Parathyroid adenoma (tissue), 2 donors: ENCODE measurements at regions not wholly inside any gene's neighbourhood (a gene's known extent, or its start where the extent isn't known, plus 50 kb on each side); places are given as distances from the start of the nearest gene placed in this dataset.

ENCODE experiments used
- H2AFZ ChIP-seq: fragments of 300-600 bp; sonication (generic); one replicate; pipeline ENCODE4 v1.7.0; 2017; ENCODE audit warnings: antibody characterized with exemption, mild to moderate bottlenecking
- H3K27ac ChIP-seq: fragments of 300-600 bp; sonication (generic); one replicate; pipeline ENCODE4 v1.7.0; 2017
- H3K27me3 ChIP-seq: fragments of 300-600 bp; sonication (generic); one replicate; pipeline ENCODE4 v1.7.0; 2017; ENCODE audit warnings: low read length; ENCODE audit not compliant: control insufficient read depth, insufficient read depth
- H3K36me3 ChIP-seq: fragments of 300-600 bp; sonication (generic); one replicate; pipeline ENCODE4 v1.7.0; 2017; ENCODE audit warnings: low read length; ENCODE audit not compliant: control insufficient read depth, insufficient read depth
- H3K4me1 ChIP-seq: fragments of 300-600 bp; sonication (generic); one replicate; pipeline ENCODE4 v1.7.0; 2017; ENCODE audit warnings: control low read depth
- H3K4me2 ChIP-seq: fragments of 300-600 bp; sonication (generic); one replicate; pipeline ENCODE4 v1.7.0; 2017; ENCODE audit warnings: low read length
- H3K4me3 ChIP-seq: fragments of 300-600 bp; sonication (generic); one replicate; pipeline ENCODE4 v1.7.0; 2017; ENCODE audit warnings: low read depth, low read length
- H3K79me2 ChIP-seq: fragments of 300-600 bp; sonication (generic); one replicate; pipeline ENCODE4 v1.7.0; 2017; ENCODE audit warnings: control low read depth
- H3K9ac ChIP-seq: fragments of 300-600 bp; sonication (generic); one replicate; pipeline ENCODE4 v1.7.0; 2017; ENCODE audit warnings: mild to moderate bottlenecking
- H3K9me3 ChIP-seq: fragments of 300-600 bp; sonication (generic); one replicate; pipeline ENCODE4 v1.7.0; 2017; ENCODE audit warnings: low read length; ENCODE audit not compliant: control insufficient read depth
- TF ChIP-seq, protein P1 (sequence below): fragments of 300-600 bp; sonication (generic); IDR thresholded peaks from one replicate; pipeline ENCODE4 v1.7.0; 2017; ENCODE audit warnings: antibody characterized with exemption, mild to moderate bottlenecking
- donor health status: primary hyperparathyroidism.

DNA sequence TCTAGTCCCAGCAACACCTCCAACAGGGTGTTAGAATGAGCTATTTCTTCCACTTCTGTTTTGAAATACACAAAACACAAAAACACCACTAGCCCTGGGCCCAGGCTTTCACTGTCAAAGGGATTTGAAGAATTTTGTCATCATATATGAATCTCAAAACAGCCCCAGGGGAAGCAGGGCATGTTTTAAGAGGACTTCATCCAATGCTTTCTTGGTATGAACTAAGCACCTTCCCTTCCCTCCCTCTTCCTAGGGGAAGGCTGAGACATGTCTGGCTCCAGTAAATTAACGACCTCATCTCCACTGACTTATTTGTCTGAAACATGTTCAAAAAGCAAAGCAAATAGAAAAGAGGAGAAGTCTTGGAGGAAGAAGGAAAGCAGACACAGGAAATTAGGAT, 75.7 kb upstream of the INCENP start:
- H3K4me3 ChIP-seq, result no peak overlapping the region
- no peak overlapping the region for H2AFZ ChIP-seq
- TF ChIP-seq, protein P1, sequence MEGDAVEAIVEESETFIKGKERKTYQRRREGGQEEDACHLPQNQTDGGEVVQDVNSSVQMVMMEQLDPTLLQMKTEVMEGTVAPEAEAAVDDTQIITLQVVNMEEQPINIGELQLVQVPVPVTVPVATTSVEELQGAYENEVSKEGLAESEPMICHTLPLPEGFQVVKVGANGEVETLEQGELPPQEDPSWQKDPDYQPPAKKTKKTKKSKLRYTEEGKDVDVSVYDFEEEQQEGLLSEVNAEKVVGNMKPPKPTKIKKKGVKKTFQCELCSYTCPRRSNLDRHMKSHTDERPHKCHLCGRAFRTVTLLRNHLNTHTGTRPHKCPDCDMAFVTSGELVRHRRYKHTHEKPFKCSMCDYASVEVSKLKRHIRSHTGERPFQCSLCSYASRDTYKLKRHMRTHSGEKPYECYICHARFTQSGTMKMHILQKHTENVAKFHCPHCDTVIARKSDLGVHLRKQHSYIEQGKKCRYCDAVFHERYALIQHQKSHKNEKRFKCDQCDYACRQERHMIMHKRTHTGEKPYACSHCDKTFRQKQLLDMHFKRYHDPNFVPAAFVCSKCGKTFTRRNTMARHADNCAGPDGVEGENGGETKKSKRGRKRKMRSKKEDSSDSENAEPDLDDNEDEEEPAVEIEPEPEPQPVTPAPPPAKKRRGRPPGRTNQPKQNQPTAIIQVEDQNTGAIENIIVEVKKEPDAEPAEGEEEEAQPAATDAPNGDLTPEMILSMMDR, result no peak
- no peaks in the 10 kb centered on the region for H3K27me3 ChIP-seq
- H3K9me3 ChIP-seq, result no peaks in the 10 kb centered on the region
- H3K36me3 ChIP-seq, result no peaks in the 10 kb centered on the region
- H3K9ac ChIP-seq, result no peak overlapping the region
- H3K27ac ChIP-seq, result no peak overlapping the region
- H3K4me1 ChIP-seq, result peaks cover 4% of the 10 kb centered on the region
- no peak overlapping the region for H3K4me2 ChIP-seq
- no peaks in the 10 kb centered on the region for H3K79me2 ChIP-seq

DNA sequence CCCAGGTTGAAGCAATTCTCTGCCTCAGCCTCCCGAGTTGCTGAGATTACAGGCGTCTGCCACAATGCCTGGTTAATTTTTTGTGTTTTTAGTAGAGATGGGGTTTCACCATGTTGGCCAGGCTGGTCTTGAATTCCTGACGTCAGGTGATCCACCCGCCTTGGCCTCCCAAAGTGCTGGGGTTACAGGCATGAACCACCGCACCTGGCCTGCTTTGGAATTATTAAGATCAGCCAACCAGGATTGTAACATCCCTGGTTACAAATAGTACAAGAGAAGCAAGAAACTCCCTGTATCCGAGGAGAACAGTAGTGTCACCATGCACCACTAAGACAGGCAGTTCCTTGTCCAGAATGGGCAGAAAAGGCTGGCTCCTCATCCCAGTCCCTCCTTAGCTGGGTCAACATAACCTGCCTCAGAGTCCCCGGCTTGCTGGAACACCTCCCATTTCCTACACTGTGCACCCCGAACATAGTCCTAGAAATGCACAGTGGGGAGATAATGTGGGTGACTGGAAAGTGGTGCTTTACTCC, 77.2 kb upstream of the INCENP start:
- Histone ChIP-seq H3K27ac (no peak overlapping the region), H3K27me3 (no peaks in the 10 kb centered on the region), H3K36me3 (no peaks in the 10 kb centered on the region), H3K4me3 (no peak overlapping the region), H3K9me3 (no peaks in the 10 kb centered on the region), H3K9ac (no peak overlapping the region), H3K79me2 (no peaks in the 10 kb centered on the region), H3K4me2 (no peak overlapping the region), H3K4me1 (peaks cover 10% of the 10 kb centered on the region), H2AFZ (no peak overlapping the region)
- TF ChIP-seq, protein P1, result no peak

DNA sequence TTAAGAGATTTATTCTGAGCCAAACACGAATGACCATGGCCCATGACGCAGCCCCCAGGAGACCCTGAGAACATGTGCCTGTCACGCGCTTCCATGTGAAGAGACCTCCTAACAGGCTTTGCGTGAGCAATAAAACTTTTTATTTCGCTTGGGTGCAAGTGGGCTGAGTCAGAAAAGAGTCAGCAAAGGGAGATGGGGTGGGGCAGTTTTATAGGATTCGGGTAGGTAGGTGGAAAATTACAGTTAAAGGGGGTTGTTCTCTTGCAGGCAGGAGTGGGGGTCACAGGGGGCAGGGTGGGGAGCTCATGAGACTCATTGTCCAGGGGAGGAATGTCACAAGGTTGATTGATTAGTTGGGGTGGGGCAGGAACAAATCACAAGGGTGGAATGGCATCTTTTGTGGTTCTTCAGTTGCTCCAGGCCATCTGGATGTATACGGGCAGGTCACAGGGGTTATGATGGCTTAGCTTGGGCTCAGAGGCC, 77.2 kb upstream of the FTH1 start:
- Histone ChIP-seq H3K4me1 (peaks cover 10% of the 10 kb centered on the region), H3K4me3 (no peak overlapping the region), H3K9ac (no peak overlapping the region), H2AFZ (no peak overlapping the region), H3K27me3 (no peaks in the 10 kb centered on the region), H3K9me3 (no peaks in the 10 kb centered on the region), H3K4me2 (no peak overlapping the region), H3K79me2 (no peaks in the 10 kb centered on the region), H3K27ac (no peak overlapping the region), H3K36me3 (no peaks in the 10 kb centered on the region)
- TF ChIP-seq, protein P1, result no peak

DNA sequence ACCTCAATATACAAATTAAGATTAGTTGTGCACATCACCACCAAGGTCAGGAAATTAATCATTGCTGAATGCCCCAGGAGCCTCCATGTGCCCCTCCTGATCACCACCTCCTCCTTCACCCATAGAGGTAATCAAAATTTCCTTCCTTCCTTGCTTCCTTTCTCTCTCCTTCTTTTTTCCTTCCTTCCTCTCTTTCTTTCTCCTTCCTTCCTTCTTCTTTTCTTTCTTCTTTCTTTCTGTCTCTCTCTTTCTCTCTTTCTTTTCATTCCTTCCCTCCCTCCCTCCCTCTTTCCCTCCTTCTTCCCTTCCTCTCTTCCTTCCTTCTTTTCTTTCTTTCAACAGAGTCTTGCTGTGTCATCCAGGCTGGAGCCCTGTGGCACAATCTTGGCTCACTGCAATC, 67.9 kb upstream of the FTH1 start:
- H3K79me2 ChIP-seq, result no peaks in the 10 kb centered on the region
- H3K4me2 ChIP-seq, result no peak overlapping the region
- no peak overlapping the region for H2AFZ ChIP-seq
- H3K36me3 ChIP-seq, result no peaks in the 10 kb centered on the region
- H3K27me3 ChIP-seq, result no peaks in the 10 kb centered on the region
- no peaks in the 10 kb centered on the region for H3K4me1 ChIP-seq
- no peak overlapping the region for H3K9ac ChIP-seq
- no peak overlapping the region for H3K4me3 ChIP-seq
- H3K9me3 ChIP-seq, result no peaks in the 10 kb centered on the region
- TF ChIP-seq, protein P1, result no peak
- no peak overlapping the region for H3K27ac ChIP-seq

DNA sequence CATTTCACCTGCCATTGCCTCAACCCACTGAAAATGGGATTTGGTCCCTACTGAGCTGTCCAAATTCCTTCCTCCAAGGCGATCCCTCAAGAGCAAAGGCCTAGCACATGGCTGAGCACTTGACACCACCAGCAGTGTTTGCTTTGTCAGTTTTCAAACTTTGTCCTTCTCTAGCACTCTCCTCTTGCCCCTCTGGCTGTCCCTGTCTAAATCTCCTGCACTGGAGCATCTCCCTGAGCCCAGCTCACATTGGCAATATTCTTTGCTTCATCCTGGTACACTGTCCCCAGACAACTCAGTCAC, 66.6 kb upstream of the FTH1 start:
- H3K4me3 ChIP-seq, result no peak overlapping the region
- no peak overlapping the region for H3K9ac ChIP-seq
- H2AFZ ChIP-seq, result no peak overlapping the region
- no peaks in the 10 kb centered on the region for H3K27me3 ChIP-seq
- H3K9me3 ChIP-seq, result no peaks in the 10 kb centered on the region
- H3K36me3 ChIP-seq, result no peaks in the 10 kb centered on the region
- H3K27ac ChIP-seq, result no peak overlapping the region
- no peaks in the 10 kb centered on the region for H3K79me2 ChIP-seq
- TF ChIP-seq, protein P1, result no peak
- H3K4me2 ChIP-seq, result no peak overlapping the region
- H3K4me1 ChIP-seq, result no peaks in the 10 kb centered on the region
